HUES48 (cell line): ENCODE measurements at regions not wholly inside any gene's neighbourhood (a gene's known extent, or its start where the extent isn't known, plus 50 kb on each side); places are given as distances from the start of the nearest gene placed in this dataset.

ENCODE experiments used
- H3K27ac ChIP-seq: one replicate; pipeline ENCODE4 v1.7.0; 2013; ENCODE audit warnings: low read depth, low read length, inconsistent platforms
- H3K27me3 ChIP-seq: 2 replicates; pipeline ENCODE4 v1.6.1; 2013; ENCODE audit warnings: mild to moderate bottlenecking, low read length; ENCODE audit not compliant: control insufficient read depth, insufficient read depth
- H3K36me3 ChIP-seq: 2 replicates; pipeline ENCODE4 v1.6.1; 2013; ENCODE audit warnings: low read length; ENCODE audit not compliant: control insufficient read depth, insufficient read depth
- H3K4me1 ChIP-seq: 2 replicates; pipeline ENCODE4 v1.6.1; 2013; ENCODE audit warnings: mild to moderate bottlenecking, low read length; ENCODE audit not compliant: control insufficient read depth, insufficient read depth
- H3K4me3 ChIP-seq: 2 replicates; pipeline ENCODE4 v1.5.1; 2013; ENCODE audit warnings: mild to moderate bottlenecking, low read depth, low read length
- H3K9ac ChIP-seq: 2 replicates; pipeline ENCODE4 v1.6.1; 2013; ENCODE audit warnings: mild to moderate bottlenecking, low read depth, low read length, moderate library complexity
- H3K9me3 ChIP-seq: 2 replicates; pipeline ENCODE4 v1.6.1; 2013; ENCODE audit warnings: low read length; ENCODE audit not compliant: control insufficient read depth, insufficient read depth

DNA sequence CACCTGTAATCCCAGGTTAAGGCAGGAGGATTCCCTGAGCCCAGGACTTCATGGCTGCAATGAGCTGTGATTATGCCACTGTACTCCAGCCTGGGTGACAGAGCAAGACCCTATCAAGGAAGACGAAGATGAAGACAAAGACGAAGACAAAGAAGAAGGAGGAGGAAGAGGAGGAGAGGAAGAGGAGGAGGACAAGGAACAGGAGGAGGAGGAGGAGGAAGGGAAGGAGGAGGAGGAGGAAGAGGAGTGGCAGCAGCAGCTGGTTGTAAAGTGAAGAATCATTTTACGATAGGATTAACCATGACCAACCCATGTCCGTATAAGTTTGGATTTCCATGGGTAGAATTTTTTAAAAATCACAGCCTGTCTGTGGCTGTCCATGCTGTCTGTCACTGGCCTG, 316.8 kb upstream of the TNRC6C start:
- H3K27me3 ChIP-seq, result no peaks in the 10 kb centered on the region
- no peaks in the 10 kb centered on the region for H3K9me3 ChIP-seq
- H3K27ac ChIP-seq, result no peak overlapping the region
- no peak overlapping the region for H3K4me3 ChIP-seq
- no peaks in the 10 kb centered on the region; the same call in 1 of the 2 replicates for H3K4me1 ChIP-seq
- H3K36me3 ChIP-seq, result no peaks in the 10 kb centered on the region
- H3K9ac ChIP-seq, result no peak overlapping the region

DNA sequence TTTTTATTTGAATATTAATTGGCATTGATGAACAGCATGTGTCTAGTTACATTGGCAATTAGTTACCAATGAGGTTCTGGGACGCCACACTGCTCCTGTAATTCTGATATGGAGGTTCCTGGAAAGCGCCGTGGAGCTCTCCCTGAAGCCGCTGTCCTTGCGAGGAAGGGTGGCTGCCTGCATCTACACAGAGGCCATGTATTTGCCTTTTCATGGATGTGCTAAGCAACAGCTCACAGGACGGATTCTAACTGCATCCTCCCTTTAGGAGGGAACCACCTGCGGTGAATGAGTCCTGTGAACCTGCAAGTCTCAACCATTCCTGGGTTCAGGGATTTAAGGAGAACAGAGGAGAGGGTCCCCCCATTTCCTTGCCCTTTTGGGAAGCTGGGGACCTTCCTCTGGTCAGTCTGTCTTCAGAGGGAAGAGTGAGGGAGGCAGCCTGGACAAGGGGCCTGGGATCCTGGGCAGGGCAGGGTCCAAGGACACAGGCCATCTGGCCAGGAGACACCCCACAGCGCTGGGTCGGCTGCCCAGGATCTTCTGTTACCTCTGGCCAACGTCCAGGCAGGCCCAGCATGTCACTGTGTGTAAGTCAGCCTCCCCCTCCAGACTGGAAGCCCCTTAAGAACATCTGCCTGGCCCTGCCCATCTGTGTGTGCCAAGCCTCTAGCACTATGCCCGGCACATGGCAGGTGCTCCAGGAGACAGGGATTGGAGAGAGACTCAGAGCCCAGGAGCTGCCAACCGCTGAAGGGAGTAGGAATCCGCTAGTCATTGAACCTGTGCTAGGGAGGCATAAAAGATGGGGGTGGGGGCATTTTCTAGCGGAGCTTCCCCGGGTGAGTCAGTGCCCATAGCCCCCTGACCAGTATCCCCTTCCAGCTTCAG, 314.1 kb upstream of the TNRC6C start:
- no peak overlapping the region for H3K9ac ChIP-seq
- H3K9me3 ChIP-seq, result 0 out of 2 replicates have a peak, but pooled peaks cover 2% of the 10 kb centered on the region
- H3K36me3 ChIP-seq, result no peaks in the 10 kb centered on the region
- no peaks in the 10 kb centered on the region for H3K27me3 ChIP-seq
- no peaks in the 10 kb centered on the region for H3K4me1 ChIP-seq
- H3K27ac ChIP-seq, result no peak overlapping the region
- H3K4me3 ChIP-seq, result no peak overlapping the region

- Histone ChIP-seq H3K27me3 (no peaks in the 10 kb centered on the region), H3K9me3 (0 out of 2 replicates have a peak, but pooled peaks cover 2% of the 10 kb centered on the region), H3K9ac (no peak overlapping the region), H3K4me3 (no peak overlapping the region), H3K36me3 (no peaks in the 10 kb centered on the region), H3K4me1 (no peaks in the 10 kb centered on the region), H3K27ac (no peak overlapping the region)
Observed at GRCh38 chr17:77645072-77646045, 313.1 kb upstream of the TNRC6C start.

DNA sequence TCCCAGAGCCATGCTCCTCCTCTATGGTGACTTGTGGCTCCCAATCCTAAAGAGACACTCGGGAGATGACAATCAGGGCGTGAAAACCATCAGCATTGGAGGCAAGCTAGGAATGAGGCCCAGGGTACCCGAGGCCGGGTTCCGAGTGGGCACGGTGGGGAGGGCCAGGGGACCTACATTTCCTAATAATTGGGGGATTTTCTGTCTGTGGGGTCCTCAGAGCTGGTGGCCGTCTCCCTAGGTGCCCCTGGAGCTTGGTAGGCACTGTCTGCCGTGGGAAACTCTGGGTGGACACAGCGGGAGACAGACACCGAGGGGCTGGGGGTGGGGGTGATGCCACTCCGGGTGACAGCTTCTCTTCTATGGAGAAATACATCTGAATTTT, 312.5 kb upstream of the TNRC6C start:
- Histone ChIP-seq H3K27ac (no peak overlapping the region), H3K36me3 (no peaks in the 10 kb centered on the region), H3K4me1 (no peaks in the 10 kb centered on the region), H3K9ac (no peak overlapping the region), H3K9me3 (0 out of 2 replicates have a peak, but pooled peaks cover 2% of the 10 kb centered on the region), H3K27me3 (no peaks in the 10 kb centered on the region), H3K4me3 (no peak overlapping the region)

- no peak overlapping the region for H3K27ac ChIP-seq
- no peak overlapping the region for H3K4me3 ChIP-seq
- 0 out of 2 replicates have a peak, but pooled peaks cover 2% of the 10 kb centered on the region for H3K9me3 ChIP-seq
- H3K36me3 ChIP-seq, result no peaks in the 10 kb centered on the region
- H3K4me1 ChIP-seq, result peaks cover 10% of the 10 kb centered on the region
- H3K9ac ChIP-seq, result no peak overlapping the region
- no peaks in the 10 kb centered on the region for H3K27me3 ChIP-seq
Observed at GRCh38 chr17:77647531-77647930, 311.0 kb upstream of the TNRC6C start.

DNA sequence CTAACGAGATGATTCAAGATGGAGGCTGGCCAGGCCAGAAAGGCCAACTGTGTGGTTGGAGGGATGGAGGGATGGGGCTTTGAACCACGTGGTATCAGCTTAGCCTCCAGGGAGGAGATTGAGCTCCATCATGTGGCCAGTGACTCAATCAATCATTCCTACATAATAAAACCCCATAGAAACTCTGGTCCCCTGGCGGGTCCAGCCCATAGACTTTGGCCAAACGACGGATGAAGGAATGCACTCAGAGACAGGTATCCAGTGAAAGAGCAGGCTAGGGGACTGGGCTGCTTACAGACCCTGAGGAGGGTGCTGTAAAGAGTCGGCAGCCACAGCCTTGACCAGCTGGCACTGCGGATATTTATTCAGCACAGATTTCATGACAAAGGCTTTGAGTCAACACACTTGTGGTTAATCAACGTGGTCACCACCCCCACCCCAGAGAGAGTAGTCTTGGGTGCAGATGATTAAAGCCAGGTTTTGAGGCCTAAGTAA, 308.7 kb upstream of the TNRC6C start:
- Histone ChIP-seq H3K36me3 (no peaks in the 10 kb centered on the region), H3K4me1 (peaks cover 14% of the 10 kb centered on the region), H3K4me3 (no peak overlapping the region), H3K9me3 (0 out of 2 replicates have a peak, but pooled peaks cover 2% of the 10 kb centered on the region), H3K27me3 (no peaks in the 10 kb centered on the region), H3K9ac (no peak overlapping the region), H3K27ac (no peak overlapping the region)

DNA sequence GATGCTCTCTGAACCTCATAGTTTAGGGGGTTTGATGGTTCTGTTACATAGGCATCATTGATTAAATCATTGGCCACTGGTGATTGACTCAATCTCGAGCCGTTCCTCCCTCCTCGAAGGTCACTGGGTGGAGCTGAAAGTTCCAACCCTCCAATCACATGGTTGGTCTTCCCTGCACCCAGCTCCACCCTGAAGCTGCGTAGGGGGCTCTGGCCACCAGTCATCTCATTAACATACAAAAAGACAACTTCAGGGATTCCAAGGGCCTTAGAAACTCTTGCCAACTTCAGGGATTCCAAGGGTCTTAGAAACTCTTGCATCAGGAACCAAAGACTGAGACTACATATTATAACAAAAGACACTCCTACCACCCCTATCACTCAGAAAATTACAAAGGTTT, 306.5 kb upstream of the TNRC6C start:
- no peak overlapping the region for H3K27ac ChIP-seq
- peaks cover 17% of the 10 kb centered on the region for H3K4me1 ChIP-seq
- H3K27me3 ChIP-seq, result no peaks in the 10 kb centered on the region
- no peak overlapping the region for H3K4me3 ChIP-seq
- no peak overlapping the region for H3K9ac ChIP-seq
- H3K9me3 ChIP-seq, result 0 out of 2 replicates have a peak, but pooled peaks cover 2% of the 10 kb centered on the region
- no peaks in the 10 kb centered on the region for H3K36me3 ChIP-seq

DNA sequence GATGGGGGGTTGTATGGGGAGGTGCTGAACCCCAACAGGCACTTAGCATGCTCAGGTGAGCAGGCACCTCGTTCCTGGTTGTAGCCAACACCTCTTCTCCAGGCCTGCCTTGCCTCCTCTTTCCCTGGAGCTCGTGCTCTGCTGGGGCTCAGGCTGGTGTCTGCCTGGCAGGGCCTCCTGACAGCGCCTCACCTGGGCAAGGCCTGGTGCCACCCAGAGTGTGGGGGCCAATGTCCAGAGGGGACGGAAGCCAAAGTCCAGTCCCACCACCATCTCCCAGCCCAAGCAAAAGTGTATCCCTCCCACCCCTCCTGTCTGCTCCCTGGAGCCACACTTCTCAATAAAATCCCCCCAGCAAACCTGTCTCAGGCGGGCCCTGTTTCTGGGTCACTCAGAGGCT, 304.2 kb upstream of the TNRC6C start:
- H3K27me3 ChIP-seq, result no peaks in the 10 kb centered on the region
- no peak overlapping the region for H3K27ac ChIP-seq
- no peak overlapping the region for H3K9ac ChIP-seq
- no peak overlapping the region for H3K4me3 ChIP-seq
- peaks cover 17% of the 10 kb centered on the region for H3K4me1 ChIP-seq
- 0 out of 2 replicates have a peak, but pooled peaks cover 2% of the 10 kb centered on the region for H3K9me3 ChIP-seq
- no peaks in the 10 kb centered on the region for H3K36me3 ChIP-seq

DNA sequence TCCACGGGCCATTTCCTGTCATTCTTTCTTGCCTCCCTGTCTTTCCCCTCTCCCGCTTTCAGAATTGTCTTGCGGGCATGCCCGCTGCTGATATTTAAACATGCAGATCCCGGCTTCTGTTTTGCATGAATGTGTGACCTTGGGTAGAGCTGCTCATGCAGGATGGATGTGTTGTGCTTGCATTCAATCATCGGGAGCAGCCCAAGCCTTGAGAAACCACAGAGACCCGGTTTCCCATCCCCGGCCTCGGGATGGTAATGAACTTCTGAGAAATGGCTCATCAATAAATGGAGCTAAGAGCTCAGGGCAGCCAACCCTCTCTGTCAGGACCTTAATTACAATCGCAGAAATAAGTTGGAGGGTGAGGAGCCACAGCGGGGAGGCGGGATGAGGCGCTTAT, 303.7 kb upstream of the TNRC6C start:
- no peaks in the 10 kb centered on the region for H3K27me3 ChIP-seq

GRCh38 chr17:77656054-77656453, 302.4 kb upstream of the TNRC6C start:
- H3K4me1 ChIP-seq, result peaks cover 17% of the 10 kb centered on the region
- no peak overlapping the region for H3K4me3 ChIP-seq
- no peaks in the 10 kb centered on the region for H3K27me3 ChIP-seq
- H3K27ac ChIP-seq, result no peak overlapping the region
- no peak overlapping the region for H3K9ac ChIP-seq
- H3K36me3 ChIP-seq, result no peaks in the 10 kb centered on the region
- H3K9me3 ChIP-seq, result no peaks in the 10 kb centered on the region

More for the DNA sequence above, 303.7 kb upstream of the TNRC6C start:
- H3K36me3 ChIP-seq, result no peaks in the 10 kb centered on the region
- no peaks in the 10 kb centered on the region for H3K9me3 ChIP-seq
- peaks cover 17% of the 10 kb centered on the region for H3K4me1 ChIP-seq
- no peak overlapping the region for H3K4me3 ChIP-seq
- no peak overlapping the region for H3K27ac ChIP-seq
- H3K9ac ChIP-seq, result no peak overlapping the region
